Subcutaneous abdominal adipose tissue (tissue), 5 donors: ENCODE measurements at regions not wholly inside any gene's neighbourhood (a gene's known extent, or its start where the extent isn't known, plus 50 kb on each side); places are given as distances from the start of the nearest gene placed in this dataset.

Experiments
- H3K27ac ChIP-seq: one replicate; pipeline ENCODE4 v1.7.0; 2013; ENCODE audit warnings: low read depth, mild to moderate bottlenecking, inconsistent platforms, low read length, moderate library complexity
- H3K27me3 ChIP-seq, 5 donors: one replicate each; pipeline ENCODE4 v1.7.0; 2013; ENCODE audit warnings: low read length in 5 of 5, inconsistent platforms in 1 of 5; ENCODE audit not compliant: control insufficient read depth in 5 of 5, insufficient read depth in 4 of 5
- H3K36me3 ChIP-seq, 5 donors: one replicate each; pipeline ENCODE4 v1.7.0; 2013; ENCODE audit warnings: low read length in 5 of 5; ENCODE audit not compliant: control insufficient read depth in 5 of 5, insufficient read depth in 5 of 5
- H3K4me1 ChIP-seq, 5 donors: one replicate each; pipeline ENCODE4 v1.7.0; 2013; ENCODE audit warnings: low read length in 5 of 5, mild to moderate bottlenecking in 3 of 5, moderate library complexity in 1 of 5; ENCODE audit not compliant: control insufficient read depth in 5 of 5, insufficient read depth in 5 of 5
- H3K4me3 ChIP-seq, 5 donors: one replicate each; pipeline ENCODE4 v1.7.0; 2013; ENCODE audit warnings: low read length in 5 of 5, low read depth in 1 of 5
- H3K9ac ChIP-seq, 5 donors: one replicate each; pipeline ENCODE4 v1.7.0; 2013; ENCODE audit warnings: low read length in 5 of 5, mild to moderate bottlenecking in 4 of 5, moderate library complexity in 3 of 5
- H3K9me3 ChIP-seq, 5 donors: one replicate each; pipeline ENCODE4 v1.7.0; 2013; ENCODE audit warnings: low read length in 5 of 5; ENCODE audit not compliant: control insufficient read depth in 5 of 5
- donor health status: healthy.
- donor health status: healthy.
- donor health status: healthy.
- donor health status: healthy.
- donor health status: healthy.

DNA sequence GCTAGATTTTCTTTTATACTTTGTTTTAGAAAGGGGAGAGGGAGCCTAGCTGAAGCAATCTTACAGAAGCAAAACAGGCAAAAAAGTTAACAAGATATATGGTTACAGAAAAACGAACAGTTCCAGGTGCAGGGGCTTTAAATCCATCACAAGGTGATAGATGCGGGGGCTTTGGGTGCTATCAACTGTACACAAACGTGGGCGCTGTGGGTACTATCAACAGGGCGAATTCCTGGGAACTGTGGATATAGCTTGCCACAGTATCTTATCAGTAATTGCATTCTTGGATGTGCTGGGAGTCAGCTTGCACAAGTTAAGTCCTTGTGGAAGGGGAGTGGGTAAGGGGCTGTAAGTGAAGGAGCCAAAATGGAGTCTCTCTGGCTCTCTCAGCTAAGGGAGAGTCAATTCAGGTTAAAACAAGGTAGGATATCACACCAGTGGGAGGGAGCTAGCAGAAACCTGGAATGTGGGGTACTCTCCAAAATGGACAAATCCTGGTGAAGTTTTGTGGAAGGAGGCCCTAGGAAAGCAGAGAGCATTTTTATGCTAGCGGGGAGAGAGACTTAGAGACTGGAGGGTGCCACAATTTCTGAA, 325.8 kb upstream of the SPHKAP start:
- Histone ChIP-seq H3K9ac (no peak overlapping the region), H3K27me3 (no peaks in the 10 kb centered on the region), H3K4me3 (no peak overlapping the region), H3K36me3 (no peaks in the 10 kb centered on the region), H3K27ac (no peak overlapping the region), H3K9me3 (no peaks in the 10 kb centered on the region), H3K4me1 (no peaks in the 10 kb centered on the region)

DNA sequence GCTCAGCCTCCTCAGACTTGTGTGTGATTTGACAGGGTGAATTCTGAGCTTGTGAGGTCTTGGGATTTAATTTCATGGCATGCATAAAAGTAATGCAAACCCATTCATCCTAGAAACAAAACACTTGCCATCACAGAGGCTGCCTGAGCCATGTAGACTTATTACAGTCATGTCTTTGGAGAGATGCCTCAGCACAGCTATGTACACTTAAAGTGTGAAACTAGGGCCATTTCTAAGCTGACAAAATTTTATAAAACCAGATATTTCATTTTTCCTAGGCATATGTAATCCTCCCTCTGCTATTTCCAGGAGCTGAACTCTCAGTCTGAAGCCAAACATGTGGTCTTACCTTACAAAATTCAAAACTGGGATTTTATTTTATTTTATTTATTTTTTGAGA, 322.2 kb upstream of the SPHKAP start:
- no peak overlapping the region for H3K4me3 ChIP-seq
- H3K9me3 ChIP-seq: peaks cover 0 to 6% (median 0%) of the 10 kb centered on the region in 5 donors
- H3K27me3 ChIP-seq: no peaks in the 10 kb centered on the region
- no peak overlapping the region for H3K27ac ChIP-seq
- H3K4me1 ChIP-seq: no peaks in the 10 kb centered on the region
- H3K36me3 ChIP-seq: no peaks in the 10 kb centered on the region
- H3K9ac ChIP-seq: no peak overlapping the region

DNA sequence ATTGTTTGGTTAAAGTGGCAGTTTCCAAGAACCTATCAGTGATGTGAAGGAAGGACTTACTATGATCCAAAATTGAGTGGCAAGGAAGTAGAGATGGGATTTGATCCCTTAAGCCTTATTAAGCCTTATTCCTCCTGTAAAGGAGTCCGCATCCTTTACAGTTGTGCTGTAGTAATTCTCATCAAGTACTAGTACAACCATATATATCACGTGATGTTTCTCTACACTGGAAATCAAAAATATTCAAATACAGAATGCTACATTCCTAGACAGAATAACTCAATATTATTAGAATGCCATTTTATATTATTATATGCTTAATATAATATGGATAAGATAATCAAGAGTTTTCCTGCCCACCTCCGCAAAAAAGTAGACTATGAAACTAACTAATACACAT, 312.4 kb upstream of the SPHKAP start:
- Histone ChIP-seq H3K36me3 (no peaks in the 10 kb centered on the region), H3K27ac (no peak overlapping the region), H3K9ac (no peak overlapping the region), H3K4me3 (no peak overlapping the region), H3K9me3 (no peaks in the 10 kb centered on the region), H3K4me1 (no peaks in the 10 kb centered on the region), H3K27me3 (no peaks in the 10 kb centered on the region)

DNA sequence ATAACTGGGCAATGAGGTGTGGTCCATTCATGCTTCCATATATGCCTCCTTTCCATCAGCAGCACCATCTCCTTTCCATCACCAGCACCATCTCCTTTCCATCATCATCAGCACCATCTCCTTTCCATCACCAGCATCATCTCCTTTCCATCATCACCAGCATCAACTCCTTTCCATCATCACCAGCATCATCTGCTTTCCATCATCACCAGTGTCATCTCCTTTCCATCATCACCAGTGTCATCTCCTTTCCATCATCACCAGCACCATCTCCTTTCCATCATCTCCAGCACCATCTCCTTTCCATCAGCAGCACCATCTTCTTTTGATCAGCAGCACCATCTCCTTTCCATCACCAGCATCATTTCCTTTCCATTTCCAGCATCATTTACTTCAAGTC, 297.5 kb upstream of the SPHKAP start:
- Histone ChIP-seq H3K9ac (no peak overlapping the region), H3K36me3 (no peaks in the 10 kb centered on the region), H3K27ac (no peak overlapping the region), H3K4me3 (no peak overlapping the region), H3K4me1 (no peaks in the 10 kb centered on the region), H3K9me3 (no peaks in the 10 kb centered on the region), H3K27me3 (no peaks in the 10 kb centered on the region)

DNA sequence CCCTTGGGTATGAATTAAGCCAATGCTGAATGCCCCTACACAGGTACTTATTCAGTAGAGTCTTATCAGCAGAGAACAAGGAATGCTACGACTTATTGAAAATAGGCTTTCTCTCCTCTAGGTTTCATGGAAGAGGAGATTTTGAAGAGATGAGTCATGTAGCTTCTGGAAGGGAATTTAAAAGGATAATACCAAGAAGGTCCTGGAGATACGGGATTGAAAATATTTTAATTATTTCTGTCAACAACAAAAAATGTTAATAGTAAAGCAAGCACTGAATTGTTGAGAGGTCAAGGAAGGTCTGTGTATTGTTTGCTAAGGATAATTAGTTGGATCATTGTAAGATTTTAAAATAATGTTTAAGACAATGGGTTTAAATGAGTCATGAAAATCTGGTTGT, 293.0 kb upstream of the SPHKAP start:
- H3K9me3 ChIP-seq: peaks cover 0 to 3% (median 0%) of the 10 kb centered on the region in 5 donors
- H3K27ac ChIP-seq: no peak overlapping the region
- no peak overlapping the region for H3K4me3 ChIP-seq
- H3K4me1 ChIP-seq: no peaks in the 10 kb centered on the region
- no peak overlapping the region for H3K9ac ChIP-seq
- H3K36me3 ChIP-seq: no peaks in the 10 kb centered on the region
- H3K27me3 ChIP-seq: no peaks in the 10 kb centered on the region

DNA sequence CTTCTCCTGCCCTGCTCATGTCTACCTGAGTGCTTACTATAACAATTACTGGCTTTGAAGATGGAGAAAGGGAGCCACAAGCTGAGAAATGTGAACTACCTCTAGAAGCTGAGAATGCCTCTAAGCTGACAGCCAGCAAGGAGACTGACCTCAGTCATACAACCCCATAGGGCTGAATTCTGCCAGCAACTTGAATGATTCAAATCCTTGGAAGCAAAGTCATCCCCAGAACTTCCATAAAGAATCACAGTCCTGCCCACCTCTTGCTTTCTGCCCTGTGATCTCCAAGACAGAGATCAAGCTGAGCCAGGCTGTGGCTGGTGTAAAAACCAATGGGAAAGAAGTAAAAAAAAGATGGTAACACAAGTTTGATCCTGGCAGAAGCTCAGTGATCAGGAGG, 288.2 kb upstream of the SPHKAP start:
- H3K9ac ChIP-seq: no peak overlapping the region
- H3K4me3 ChIP-seq: no peak overlapping the region
- no peaks in the 10 kb centered on the region for H3K27me3 ChIP-seq
- H3K4me1 ChIP-seq: no peaks in the 10 kb centered on the region
- peaks cover 0 to 4% (median 0%) of the 10 kb centered on the region in 5 donors for H3K9me3 ChIP-seq
- H3K36me3 ChIP-seq: no peaks in the 10 kb centered on the region
- no peak overlapping the region for H3K27ac ChIP-seq

DNA sequence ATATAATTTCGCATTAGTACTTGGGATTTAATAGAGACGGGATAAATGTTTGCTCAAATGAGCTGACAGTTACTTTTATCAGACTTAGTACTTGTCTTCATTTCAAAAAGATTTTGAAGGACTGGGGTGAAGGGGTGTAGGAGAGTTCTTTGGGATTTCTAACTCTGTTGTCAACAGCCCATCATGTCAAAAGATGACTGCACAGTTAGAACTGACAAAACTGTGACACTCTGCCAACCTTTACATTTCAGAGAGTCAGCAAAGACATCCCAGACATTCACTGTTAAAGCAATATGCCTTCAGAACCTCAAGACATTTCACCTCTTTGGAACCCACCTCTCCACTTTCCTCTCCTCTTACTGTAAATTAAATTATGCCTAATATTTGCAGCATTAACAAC, 285.4 kb upstream of the SPHKAP start:
- no peak overlapping the region for H3K4me3 ChIP-seq
- no peaks in the 10 kb centered on the region for H3K4me1 ChIP-seq
- peaks cover 0 to 4% (median 0%) of the 10 kb centered on the region in 5 donors for H3K9me3 ChIP-seq
- no peaks in the 10 kb centered on the region for H3K36me3 ChIP-seq
- no peak overlapping the region for H3K27ac ChIP-seq
- no peak overlapping the region for H3K9ac ChIP-seq
- H3K27me3 ChIP-seq: no peaks in the 10 kb centered on the region

DNA sequence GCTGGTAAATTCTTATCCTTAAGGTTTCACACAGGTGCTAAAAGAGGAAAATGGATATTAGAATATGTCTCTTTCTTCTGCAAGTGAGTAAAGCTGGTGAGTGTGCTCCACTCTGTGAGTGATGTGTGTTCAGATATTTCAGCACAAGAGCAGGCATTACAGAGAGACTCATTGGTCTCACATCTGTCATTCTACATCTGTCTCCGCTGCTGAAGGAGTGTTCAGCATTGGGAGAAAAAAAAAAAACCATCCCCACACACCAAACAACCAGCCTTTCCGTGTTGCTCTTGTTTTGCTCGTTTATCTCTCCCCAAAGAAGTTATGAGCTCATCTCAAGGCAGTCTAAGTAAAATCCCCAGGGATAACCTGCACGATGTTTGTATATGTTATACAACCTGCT, 283.9 kb upstream of the SPHKAP start:
- H3K4me1 ChIP-seq: no peaks in the 10 kb centered on the region
- H3K9me3 ChIP-seq: peaks cover 0 to 6% (median under 1%) of the 10 kb centered on the region in 5 donors
- H3K27me3 ChIP-seq: no peaks in the 10 kb centered on the region
- H3K36me3 ChIP-seq: no peaks in the 10 kb centered on the region
- H3K27ac ChIP-seq: no peak overlapping the region
- H3K4me3 ChIP-seq: no peak overlapping the region
- H3K9ac ChIP-seq: no peak overlapping the region

DNA sequence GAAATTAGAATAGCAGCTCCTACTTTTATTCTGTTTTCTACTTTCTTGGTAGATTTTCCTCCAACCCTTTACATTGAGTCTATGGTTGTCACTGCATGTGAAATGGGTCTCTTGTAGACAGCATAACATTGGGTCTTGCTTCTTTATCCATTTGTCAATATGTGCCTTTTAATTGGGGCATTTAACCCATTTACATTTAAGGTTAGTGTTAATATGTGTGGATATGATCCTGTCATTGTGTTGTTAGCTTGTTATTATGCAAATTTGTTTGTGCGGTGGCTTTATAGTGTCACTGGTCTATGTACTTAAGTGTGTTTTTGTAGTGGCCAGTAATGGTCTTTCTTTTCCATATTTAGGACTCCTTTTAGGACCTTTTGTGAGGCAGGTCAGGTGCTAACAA, 276.9 kb upstream of the SPHKAP start:
- H3K4me3 ChIP-seq: peak overlapping the region in 2 of 5 donors; percentile 27 to 28
- no peaks in the 10 kb centered on the region for H3K4me1 ChIP-seq
- H3K9me3 ChIP-seq: peaks cover 2 to 42% (median 28%) of the 10 kb centered on the region in 5 donors
- no peak overlapping the region for H3K9ac ChIP-seq
- H3K27ac ChIP-seq: no peak overlapping the region
- H3K36me3 ChIP-seq: no peaks in the 10 kb centered on the region
- H3K27me3 ChIP-seq: peaks cover 0 to 4% (median 0%) of the 10 kb centered on the region in 5 donors

DNA sequence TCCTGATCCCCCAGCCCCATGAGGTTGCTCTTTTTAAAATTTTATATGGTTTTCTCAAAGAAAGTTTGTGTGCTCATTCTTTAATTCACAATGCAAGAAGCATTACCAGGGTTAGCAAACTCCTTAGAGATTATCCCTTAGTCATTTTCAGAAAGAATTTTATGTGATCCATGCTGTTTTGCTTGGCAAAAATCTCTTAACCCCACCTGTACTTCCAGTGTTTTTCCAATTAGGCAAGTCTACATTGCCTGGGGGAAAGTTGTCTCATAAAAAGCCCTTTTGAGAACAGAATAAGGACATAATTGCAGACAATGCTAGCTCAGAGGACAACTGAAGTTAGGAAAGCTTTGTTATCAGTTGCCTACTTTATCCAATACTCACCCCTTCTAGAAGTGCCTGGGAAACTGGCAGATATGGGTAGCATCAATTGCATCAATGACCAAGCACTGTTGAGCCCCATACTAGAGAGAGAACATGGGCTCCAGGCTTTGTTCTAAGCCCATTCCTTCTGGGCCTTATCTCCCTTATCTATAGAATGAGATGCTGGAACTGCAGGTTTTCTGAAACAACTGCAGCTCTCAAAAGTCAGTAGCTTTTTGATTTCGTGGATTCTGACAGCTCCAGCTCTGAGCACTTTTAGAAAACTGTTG, 265.9 kb upstream of the SPHKAP start:
- Histone ChIP-seq H3K9ac (no peak overlapping the region), H3K4me3 (no peak overlapping the region), H3K27me3 (no peaks in the 10 kb centered on the region), H3K36me3 (no peaks in the 10 kb centered on the region), H3K9me3 (peaks cover 0 to 3% (median 2%) of the 10 kb centered on the region in 5 donors), H3K27ac (no peak overlapping the region), H3K4me1 (no peaks in the 10 kb centered on the region)
